HL-60 (cell line): ENCODE measurements at regions not wholly inside any gene's neighbourhood (a gene's known extent, or its start where the extent isn't known, plus 50 kb on each side); places are given as distances from the start of the nearest gene placed in this dataset.

ENCODE experiments used
- DNase-seq, 2 experiments: peaks; one replicate each; pipeline ENCODE4 v3.0.0-alpha.2; 2010 to 2020; ENCODE audit warnings: low read depth in 1 of 2, low spot score in 1 of 2
- H3K27ac ChIP-seq: fragments of 250-450 bp; sonication (Bioruptor Pico); replicated peaks from 2 replicates; pipeline ENCODE4 v1.5.1; 2020; ENCODE audit warnings: mild to moderate bottlenecking, moderate library complexity
- H3K27me3 ChIP-seq: fragments of 250-450 bp; sonication (Bioruptor Pico); 2 replicates; pipeline ENCODE4 v1.5.1; 2021; ENCODE audit warnings: mild to moderate bottlenecking, moderate library complexity; ENCODE audit not compliant: insufficient read depth, poor library complexity, severe bottlenecking
- H3K4me3 ChIP-seq: replicated peaks from 2 replicates; pipeline ENCODE4 v1.5.1; 2011; ENCODE audit warnings: mild to moderate bottlenecking, control low read depth, low read length; ENCODE audit not compliant: insufficient read depth
- CTCF ChIP-seq: IDR thresholded peaks from one replicate; pipeline ENCODE4 v1.5.1; 2011; ENCODE audit warnings: low read length, control low read depth, inconsistent platforms; ENCODE audit not compliant: insufficient read depth
- GABPA ChIP-seq: IDR thresholded peaks from 2 replicates; pipeline ENCODE4 v1.6.1; 2012; ENCODE audit warnings: low read depth
- POLR2AphosphoS5 ChIP-seq: IDR thresholded peaks from 2 replicates; pipeline ENCODE4 v1.6.1; 2012; ENCODE audit warnings: low read depth
- REST ChIP-seq: IDR thresholded peaks from 2 replicates; pipeline ENCODE4 v1.6.1; 2012; ENCODE audit warnings: low read depth; ENCODE audit not compliant: insufficient replicate concordance
- SPI1 ChIP-seq: IDR thresholded peaks from 2 replicates; pipeline ENCODE4 v1.6.1; 2012; ENCODE audit warnings: low read depth, mild to moderate bottlenecking, borderline replicate concordance

DNA sequence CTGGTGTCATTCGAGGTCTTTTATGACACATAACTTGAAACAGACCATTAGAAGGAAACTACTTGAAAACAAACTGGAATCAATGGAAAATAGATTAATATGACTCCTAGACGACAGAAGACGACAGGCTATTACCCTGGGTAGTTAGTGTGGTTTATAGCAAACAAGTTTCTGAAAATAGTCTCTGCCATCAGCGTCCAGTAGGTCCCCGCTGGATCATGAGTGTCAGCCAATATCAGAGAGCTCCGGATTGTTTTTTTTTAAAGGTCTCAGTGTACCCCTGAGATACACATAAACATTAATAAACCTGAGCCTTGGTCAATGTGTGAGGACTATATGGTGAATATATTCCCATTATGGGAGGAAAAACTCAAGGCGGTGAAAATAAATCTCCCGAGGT is 115.0 kb upstream of the THUMPD2 start:
- no peak overlapping the region for H3K27ac ChIP-seq
- TF ChIP-seq GABPA (no peak), POLR2AphosphoS5 (no peak), REST (no peak), SPI1 (no peak)
- no peak overlapping the region for H3K4me3 ChIP-seq
- peaks cover 9% of the 10 kb centered on the region for H3K27me3 ChIP-seq
- DNase-seq, result no peak

GRCh38 chr2:39893616-39894015 is 114.6 kb upstream of the THUMPD2 start:
- no peak for DNase-seq
- TF ChIP-seq CTCF (no peak), GABPA (no peak), POLR2AphosphoS5 (no peak), SPI1 (no peak), REST (no peak)
- H3K27me3 ChIP-seq, result peaks cover 11% of the 10 kb centered on the region

GRCh38 chr2:39881948-39882347 is 102.9 kb upstream of the THUMPD2 start:
- Histone ChIP-seq H3K27ac (no peak overlapping the region), H3K4me3 (no peak overlapping the region), H3K27me3 (no peaks in the 10 kb centered on the region)
- no peak for DNase-seq
- TF ChIP-seq POLR2AphosphoS5 (no peak), CTCF (no peak), SPI1 (no peak), GABPA (no peak), REST (no peak)

More at GRCh38 chr2:39893616-39894015, 114.6 kb upstream of the THUMPD2 start:
- Histone ChIP-seq H3K4me3 (no peak overlapping the region), H3K27ac (no peak overlapping the region)
